HepG2 (cell line): ENCODE measurements at regions not wholly inside any gene's neighbourhood (a gene's known extent, or its start where the extent isn't known, plus 50 kb on each side); places are given as distances from the start of the nearest gene placed in this dataset.

Experiments used
- ATAC-seq: fragments of 200-7000 bp; cut with Tn5 transposase; 3 replicates; pipeline ENCODE4 v1.9.1; 2020; ENCODE audit warnings: mild to moderate bottlenecking, moderate library complexity
- BruUV-seq: library from RNA; stranded (reverse); fragments of 400-500 nt; replicated peaks from 2 replicates; lab custom pipeline; 2021; lab: Mats Ljungman, UMichigan
- CTCF ChIA-PET: fragments of 300-600 bp; formaldehyde crosslinking; extraction: SDS; loops from one replicate; lab custom pipeline; 2021; ENCODE audit warnings: low total read pairs, inconsistent platforms, low intra/inter-chr PET ratio; lab: Yijun Ruan, JAX
- POLR2A ChIA-PET: fragments of 350-600 bp; sonication (Branson Sonifier 250); formaldehyde crosslinking; loops from one replicate; lab custom pipeline; 2020; ENCODE audit warnings: antibody characterized with exemption, inconsistent platforms; lab: Yijun Ruan, JAX
- DNase-seq: peaks from one replicate; pipeline ENCODE4 v3.0.0-alpha.2; 2015; ENCODE audit warnings: low spot score
- FAIRE-seq: peaks from 3 replicates; lab custom pipeline; 2011; peaks lifted over from hg19 to GRCh38; lab: Jason Lieb, UNC
- H2AFZ ChIP-seq: one replicate; pipeline ENCODE4 v1.6.1; 2011; ENCODE audit warnings: low read length, inconsistent platforms
- H3K27ac ChIP-seq: fragments of 300-600 bp; 3 replicates; pipeline ENCODE4 v1.8.0; 2011; ENCODE audit warnings: mixed run types, mild to moderate bottlenecking, mixed read lengths, low read length, inconsistent platforms; ENCODE audit not compliant: insufficient read depth; ENCODE audit errors: extremely low read length
- H3K27me3 ChIP-seq, 2 experiments: fragments of 200-600 bp in 1 of 2; 2 replicates in 1 of 2; 3 replicates in 1 of 2; pipeline versions ENCODE4 v1.6.0 to v1.8.0; 2011; ENCODE audit warnings: low read length in 2 of 2, mild to moderate bottlenecking in 2 of 2, moderate library complexity in 2 of 2, inconsistent platforms in 1 of 2; ENCODE audit not compliant: insufficient read depth in 2 of 2, control insufficient read depth in 1 of 2
- H3K36me3 ChIP-seq, 2 experiments: fragments of 200-600 bp in 1 of 2; replicated peaks in 1 of 2; 2 replicates in 1 of 2; 3 replicates in 1 of 2; pipeline versions ENCODE4 v1.5.1 to v1.8.0; 2011; ENCODE audit warnings: low read length in 2 of 2, inconsistent platforms in 1 of 2; ENCODE audit not compliant: insufficient read depth in 2 of 2, control insufficient read depth in 1 of 2
- H3K4me1 ChIP-seq: 2 replicates; pipeline ENCODE4 v1.5.1; 2012; ENCODE audit warnings: low read length, inconsistent platforms; ENCODE audit not compliant: insufficient read depth
- H3K4me2 ChIP-seq: 2 replicates; pipeline ENCODE4 v1.6.0; 2011; ENCODE audit warnings: low read depth, low read length, inconsistent platforms
- H3K4me3 ChIP-seq, 3 experiments: fragments of 200-600 bp in 1 of 3; sonication (generic), shearing (Covaris generic) in 1 of 3; replicated peaks in 1 of 3; 2 replicates each; pipeline ENCODE4 v1.5.1; 2011 to 2016; ENCODE audit warnings: low read length in 3 of 3, inconsistent platforms in 2 of 3, low read depth in 2 of 3, mild to moderate bottlenecking in 2 of 3, control low read depth in 1 of 3, mixed read lengths in 1 of 3; ENCODE audit not compliant: insufficient read depth in 1 of 3
- H3K79me2 ChIP-seq: one replicate; pipeline ENCODE4 v1.6.1; 2011; ENCODE audit warnings: low read length, inconsistent platforms; ENCODE audit not compliant: insufficient read depth
- H3K9ac ChIP-seq: 2 replicates; pipeline ENCODE4 v1.6.0; 2011; ENCODE audit warnings: mild to moderate bottlenecking, low read depth, low read length, inconsistent platforms; ENCODE audit not compliant: insufficient read depth
- H3K9me3 ChIP-seq: 2 replicates; pipeline ENCODE4 v1.5.1; 2012; ENCODE audit warnings: mild to moderate bottlenecking, low read length
- H4K20me1 ChIP-seq: 2 replicates; pipeline ENCODE4 v1.6.0; 2011; ENCODE audit warnings: inconsistent platforms, mild to moderate bottlenecking, low read length, moderate library complexity; ENCODE audit not compliant: insufficient read depth
- ATF7 ChIP-seq, 2 experiments: fragments of 450-650 bp in 1 of 2; sonication (generic) in 1 of 2; formaldehyde crosslinking in 1 of 2; IDR thresholded peaks; 2 replicates each; pipeline versions ENCODE4 v1.4.0 to v1.6.1; 2016 to 2020; ENCODE audit warnings: antibody characterized with exemption in 1 of 2, mild to moderate bottlenecking in 1 of 2, missing genetic modification reagents in 1 of 2
- HNRNPL ChIP-seq: fragments of 200-400 bp; formaldehyde crosslinking; IDR thresholded peaks from 2 replicates; pipeline ENCODE4 v1.6.1; 2017; ENCODE audit warnings: mild to moderate bottlenecking, low read depth, low read length
- JUNB ChIP-seq: sonication (generic); formaldehyde crosslinking; IDR thresholded peaks from 2 replicates; pipeline ENCODE4 v1.8.0; 2022; ENCODE audit warnings: missing genetic modification reagents, mild to moderate bottlenecking, borderline replicate concordance
- NFE2L2 ChIP-seq: fragments of 150-350 bp; IDR thresholded peaks from 2 replicates; pipeline ENCODE4 v1.6.1; 2014; ENCODE audit warnings: low read length
- PLRG1 ChIP-seq: fragments of 450-650 bp; conservative IDR thresholded peaks from 2 replicates; pipeline ENCODE4 v1.6.1; 2016
- ZFP1 ChIP-seq: IDR thresholded peaks from 2 replicates; pipeline ENCODE4 v1.6.1; 2016
- ZMYM4 ChIP-seq: sonication (generic); formaldehyde crosslinking; IDR thresholded peaks from 2 replicates; pipeline ENCODE4 v1.8.1; 2023; ENCODE audit warnings: mild to moderate bottlenecking, missing genetic modification reagents
- ZNF318 ChIP-seq: sonication (generic); formaldehyde crosslinking; IDR thresholded peaks from 2 replicates; pipeline ENCODE4 v1.4.0; 2020; ENCODE audit warnings: mild to moderate bottlenecking, missing genetic modification reagents
- ZNF660 ChIP-seq: sonication (generic); formaldehyde crosslinking; IDR thresholded peaks from 2 replicates; pipeline ENCODE4 v1.5.1; 2020; ENCODE audit warnings: mild to moderate bottlenecking, low read depth, missing genetic modification reagents, borderline replicate concordance
- ZNF800 ChIP-seq: sonication (generic); formaldehyde crosslinking; IDR thresholded peaks from 2 replicates; pipeline ENCODE4 v1.4.0; 2020; ENCODE audit warnings: missing genetic modification reagents
- ZSCAN20 ChIP-seq: sonication (generic); formaldehyde crosslinking; IDR thresholded peaks from 2 replicates; pipeline ENCODE4 v1.4.0; 2020; ENCODE audit warnings: missing genetic modification reagents, mild to moderate bottlenecking, borderline replicate concordance
- WGBS: methylation state at CpG from one replicate; pipeline ENCODE4 v1.1.6; 2017; ENCODE audit warnings: low lambda C conversion rate; 5-methylcytosine and 5-hydroxymethylcytosine counted together
- in situ Hi-C: cut with HindIII; loops from 2 replicates; pipeline ENCODE4 v1.10.0; 2017; ENCODE audit warnings: low pct_unique_long_range_greater_than_20kb; ENCODE audit not compliant: extremely low pct_ligation_motif_present
- intact Hi-C: fragments of 100-400 bp; cut with micrococcal nuclease; formaldehyde crosslinking; loops from one replicate; pipeline ENCODE4 v1.10.0; 2022; ENCODE audit not compliant: unreplicated experiment
- TF ChIP-seq, protein P1 (sequence below): sonication (generic); formaldehyde crosslinking; IDR thresholded peaks from 2 replicates; pipeline ENCODE4 v1.4.0; 2020; ENCODE audit warnings: mild to moderate bottlenecking, low read depth, missing genetic modification reagents
- TF ChIP-seq, protein P2 (sequence below): sonication (generic); formaldehyde crosslinking; IDR thresholded peaks from 2 replicates; pipeline ENCODE4 v1.4.0; 2020; ENCODE audit warnings: mild to moderate bottlenecking, missing genetic modification reagents

DNA sequence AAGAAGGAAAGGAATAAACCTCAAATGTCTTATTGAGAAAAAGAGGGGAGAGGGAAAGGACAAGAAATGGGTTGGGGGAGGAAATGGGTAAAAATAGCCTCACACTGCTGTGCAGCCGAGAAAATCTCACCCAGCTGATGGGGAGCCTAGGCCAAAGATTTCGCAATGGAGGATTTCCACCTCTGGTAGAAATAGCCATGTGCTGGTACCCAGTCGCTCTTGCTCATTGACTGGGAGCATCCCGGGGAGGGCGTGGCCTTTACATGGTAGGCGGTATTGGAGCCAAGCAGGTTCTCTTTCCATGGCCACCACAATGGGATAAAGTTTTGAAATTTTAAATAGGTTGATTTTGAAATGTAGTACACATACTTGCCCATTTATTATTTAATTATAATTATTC lies 255.1 kb upstream of the LDB2 start:
- intact Hi-C loops: no loop called here
- Histone ChIP-seq H4K20me1 (no peaks in the 10 kb centered on the region), H2AFZ (no peak overlapping the region), H3K36me3 (no peaks in the 10 kb centered on the region), H3K9me3 (no peaks in the 10 kb centered on the region), H3K27me3 (0 out of 5 replicates have a peak, but pooled peaks cover 0 to 2% of the 10 kb centered on the region in 2 experiments), H3K4me1 (no peaks in the 10 kb centered on the region), H3K79me2 (no peaks in the 10 kb centered on the region), H3K4me2 (no peak overlapping the region), H3K27ac (no peak overlapping the region), H3K9ac (no peak overlapping the region), H3K4me3 (no peak overlapping the region)
- 10% methylated on average over 5 of the region's 6 CpGs for WGBS
- ChIA-PET POLR2A (no interaction called here), CTCF (no interaction called here)
- no peak for TF ChIP-seq ZNF318 (CRISPR knock-in tag)
- no peak for TF ChIP-seq HNRNPL
- no peak for TF ChIP-seq ZFP1 (CRISPR knock-in tag)
- TF ChIP-seq ZSCAN20 (CRISPR knock-in tag): no peak
- TF ChIP-seq ZMYM4 (CRISPR knock-in tag): no peak
- TF ChIP-seq, protein P1, sequence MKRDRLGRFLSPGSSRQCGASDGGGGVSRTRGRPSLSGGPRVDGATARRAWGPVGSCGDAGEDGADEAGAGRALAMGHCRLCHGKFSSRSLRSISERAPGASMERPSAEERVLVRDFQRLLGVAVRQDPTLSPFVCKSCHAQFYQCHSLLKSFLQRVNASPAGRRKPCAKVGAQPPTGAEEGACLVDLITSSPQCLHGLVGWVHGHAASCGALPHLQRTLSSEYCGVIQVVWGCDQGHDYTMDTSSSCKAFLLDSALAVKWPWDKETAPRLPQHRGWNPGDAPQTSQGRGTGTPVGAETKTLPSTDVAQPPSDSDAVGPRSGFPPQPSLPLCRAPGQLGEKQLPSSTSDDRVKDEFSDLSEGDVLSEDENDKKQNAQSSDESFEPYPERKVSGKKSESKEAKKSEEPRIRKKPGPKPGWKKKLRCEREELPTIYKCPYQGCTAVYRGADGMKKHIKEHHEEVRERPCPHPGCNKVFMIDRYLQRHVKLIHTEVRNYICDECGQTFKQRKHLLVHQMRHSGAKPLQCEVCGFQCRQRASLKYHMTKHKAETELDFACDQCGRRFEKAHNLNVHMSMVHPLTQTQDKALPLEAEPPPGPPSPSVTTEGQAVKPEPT (CRISPR knock-in tag): no peak
- no peak for TF ChIP-seq PLRG1
- TF ChIP-seq NFE2L2: no peak
- no peak for TF ChIP-seq ATF7 (IDR thresholded peaks at IDR 0.05)
- TF ChIP-seq ATF7 (CRISPR knock-in tag; IDR thresholded peaks at IDR 0.05): no peak
- TF ChIP-seq, protein P2, sequence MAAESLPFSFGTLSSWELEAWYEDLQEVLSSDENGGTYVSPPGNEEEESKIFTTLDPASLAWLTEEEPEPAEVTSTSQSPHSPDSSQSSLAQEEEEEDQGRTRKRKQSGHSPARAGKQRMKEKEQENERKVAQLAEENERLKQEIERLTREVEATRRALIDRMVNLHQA (CRISPR knock-in tag): no peak
- TF ChIP-seq ZNF660 (CRISPR knock-in tag): no peak
- TF ChIP-seq JUNB (CRISPR knock-in tag): no peak
- no peak for TF ChIP-seq ZNF800 (CRISPR knock-in tag)
- FAIRE-seq (no peak), ATAC-seq (no peak), DNase-seq (no peak)
- BruUV-seq: no TSS peak
- in situ Hi-C loops: no loop called here
